ENCODE measurements at regions not wholly inside any gene's neighbourhood (a gene's known extent, or its start where the extent isn't known, plus 50 kb on each side); places are given as distances from the start of the nearest gene placed in this dataset.

DNA sequence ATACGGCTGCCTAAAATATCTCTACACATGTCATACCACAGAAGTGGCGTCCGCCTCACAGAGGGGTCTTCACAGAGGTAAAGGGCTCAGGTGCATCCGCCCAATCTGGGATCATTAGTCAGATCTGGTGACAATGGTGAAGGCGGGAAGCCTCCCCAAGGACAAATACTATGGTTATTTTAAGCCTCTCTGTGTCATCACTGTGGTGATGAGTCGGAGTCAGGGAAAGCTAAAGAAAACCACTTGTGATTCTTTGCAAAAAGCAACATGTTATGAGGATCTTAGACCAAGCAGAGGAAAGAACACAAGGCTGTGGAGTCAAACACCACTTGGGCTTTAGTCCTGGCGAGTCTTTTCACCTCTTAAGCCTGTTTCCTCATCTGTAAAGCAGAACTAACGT lies 190.4 kb downstream of the DRD1 start:
- CTCF ChIA-PET = no interaction called here
- no peak overlapping the region for H3K4me3 ChIP-seq (ENCODE audit: low read depth in 2 of 2, low read length in 1 of 2)
- no peaks in the 10 kb centered on the region for H3K9me2 ChIP-seq
- 0 out of 4 replicates have a peak, but pooled peaks cover 0 to 4% of the 10 kb centered on the region in 2 experiments for H3K4me1 ChIP-seq (ENCODE audit: control insufficient read depth in 1 of 2, insufficient read depth in 2 of 2, low read depth in 1 of 2, low read length in 1 of 2)
- DNase-seq = no peak
- H2AFZ ChIP-seq (ENCODE audit: low read depth) = no peak overlapping the region; the same call in 1 of the 2 replicates
- no peaks in the 10 kb centered on the region for H3K79me2 ChIP-seq (ENCODE audit: insufficient read depth)
- no peak overlapping the region for H3K9ac ChIP-seq
- no peaks in the 10 kb centered on the region for H3K36me3 ChIP-seq (replicated peaks in 1 of 2; ENCODE audit: control insufficient read depth in 1 of 2, insufficient read depth in 2 of 2, low read length in 1 of 2)
- POLR2A ChIA-PET = no interaction called here
- H3K4me2 ChIP-seq = 0 out of 2 replicates have a peak overlapping the region, but pooled peaks have one; percentile 25
- 29% methylated on average over 7 of the region's 8 CpGs for WGBS (ENCODE audit: low lambda C conversion rate)
- H3K27me3 ChIP-seq (ENCODE audit: insufficient read depth) = no peaks in the 10 kb centered on the region
- no peaks in the 10 kb centered on the region for H4K20me1 ChIP-seq (ENCODE audit: insufficient read depth)
- H3K9me3 ChIP-seq = no peaks in the 10 kb centered on the region
- peak overlapping the region in 1 of 2 experiments; percentile 45; a peak in 2 of 4 replicates for H3K27ac ChIP-seq (ENCODE audit: low read depth in 2 of 2, low read length in 1 of 2)
- no peaks in the 10 kb centered on the region for H3F3A ChIP-seq (replicated peaks; ENCODE audit: insufficient read depth)
- TF ChIP-seq RFX5 (IDR thresholded peaks at IDR 0.05; ENCODE audit: low read length) (no peak), TCF12 (IDR thresholded peaks at IDR 0.05) (peak; percentile 17; the same call in 1 of the 2 replicates), MEF2A (IDR thresholded peaks at IDR 0.05; ENCODE audit: borderline replicate concordance, low read depth) (peak; percentile 34; the same call in 1 of the 2 replicates), TAF1 (IDR thresholded peaks at IDR 0.05; ENCODE audit: borderline replicate concordance, low read depth, low read length) (no peak)
- TF ChIP-seq, protein P1, sequence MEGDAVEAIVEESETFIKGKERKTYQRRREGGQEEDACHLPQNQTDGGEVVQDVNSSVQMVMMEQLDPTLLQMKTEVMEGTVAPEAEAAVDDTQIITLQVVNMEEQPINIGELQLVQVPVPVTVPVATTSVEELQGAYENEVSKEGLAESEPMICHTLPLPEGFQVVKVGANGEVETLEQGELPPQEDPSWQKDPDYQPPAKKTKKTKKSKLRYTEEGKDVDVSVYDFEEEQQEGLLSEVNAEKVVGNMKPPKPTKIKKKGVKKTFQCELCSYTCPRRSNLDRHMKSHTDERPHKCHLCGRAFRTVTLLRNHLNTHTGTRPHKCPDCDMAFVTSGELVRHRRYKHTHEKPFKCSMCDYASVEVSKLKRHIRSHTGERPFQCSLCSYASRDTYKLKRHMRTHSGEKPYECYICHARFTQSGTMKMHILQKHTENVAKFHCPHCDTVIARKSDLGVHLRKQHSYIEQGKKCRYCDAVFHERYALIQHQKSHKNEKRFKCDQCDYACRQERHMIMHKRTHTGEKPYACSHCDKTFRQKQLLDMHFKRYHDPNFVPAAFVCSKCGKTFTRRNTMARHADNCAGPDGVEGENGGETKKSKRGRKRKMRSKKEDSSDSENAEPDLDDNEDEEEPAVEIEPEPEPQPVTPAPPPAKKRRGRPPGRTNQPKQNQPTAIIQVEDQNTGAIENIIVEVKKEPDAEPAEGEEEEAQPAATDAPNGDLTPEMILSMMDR (IDR thresholded peaks at IDR 0.05) = no peak

DNA sequence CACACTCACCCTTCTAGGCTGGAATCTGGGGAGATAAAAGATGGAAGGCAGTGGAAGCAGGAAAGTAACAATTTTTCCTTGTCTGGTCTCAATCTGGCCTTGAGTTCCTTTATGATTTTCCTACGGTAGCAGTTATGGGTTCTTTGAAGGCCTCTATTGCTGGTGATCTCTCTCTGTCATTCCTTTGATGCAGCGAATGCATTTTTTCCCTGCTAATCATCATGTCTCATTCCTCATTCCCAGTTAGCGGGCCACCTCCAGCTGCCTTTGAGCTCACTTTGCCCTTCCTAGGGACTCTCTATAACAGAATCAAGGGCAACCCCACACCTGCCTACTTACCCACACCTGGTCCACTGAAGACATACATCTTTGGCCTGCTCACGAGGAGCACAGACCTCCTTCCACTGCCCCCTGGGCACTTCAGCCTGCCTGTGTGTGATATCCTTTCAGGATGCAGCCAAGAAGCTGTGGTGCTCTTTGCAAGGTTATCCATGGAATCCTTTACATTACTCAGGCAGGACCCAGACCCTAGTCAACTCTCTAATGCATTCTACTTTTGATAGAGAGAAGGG lies 191.7 kb downstream of the DRD1 start:
- Histone ChIP-seq H3F3A (replicated peaks; ENCODE audit: insufficient read depth) (no peaks in the 10 kb centered on the region), H3K4me2 (no peak overlapping the region), H3K4me3 (ENCODE audit: low read depth in 2 of 2, low read length in 1 of 2) (no peak overlapping the region), H4K20me1 (ENCODE audit: insufficient read depth) (no peaks in the 10 kb centered on the region), H3K9ac (no peak overlapping the region), H3K9me3 (no peaks in the 10 kb centered on the region), H3K36me3 (replicated peaks in 1 of 2; ENCODE audit: control insufficient read depth in 1 of 2, insufficient read depth in 2 of 2, low read length in 1 of 2) (no peaks in the 10 kb centered on the region), H3K9me2 (no peaks in the 10 kb centered on the region), H3K79me2 (ENCODE audit: insufficient read depth) (no peaks in the 10 kb centered on the region), H3K4me1 (ENCODE audit: control insufficient read depth in 1 of 2, insufficient read depth in 2 of 2, low read depth in 1 of 2, low read length in 1 of 2) (0 out of 4 replicates have a peak, but pooled peaks cover 0 to 4% of the 10 kb centered on the region in 2 experiments), H3K27ac (ENCODE audit: low read depth in 2 of 2, low read length in 1 of 2) (no peak overlapping the region), H2AFZ (ENCODE audit: low read depth) (no peak overlapping the region), H3K27me3 (ENCODE audit: insufficient read depth) (no peaks in the 10 kb centered on the region)
- 42% methylated on average over 4 of the region's 4 CpGs for WGBS (ENCODE audit: low lambda C conversion rate)
- no peak for DNase-seq
- TF ChIP-seq NFIC (IDR thresholded peaks at IDR 0.05; ENCODE audit: borderline replicate concordance) = no peak
- TF ChIP-seq JUND (IDR thresholded peaks at IDR 0.05) = 0 out of 2 replicates have a peak, but pooled peaks have one; percentile 9
- CTCF ChIA-PET = no interaction called here
- POLR2A ChIA-PET = no interaction called here

DNA sequence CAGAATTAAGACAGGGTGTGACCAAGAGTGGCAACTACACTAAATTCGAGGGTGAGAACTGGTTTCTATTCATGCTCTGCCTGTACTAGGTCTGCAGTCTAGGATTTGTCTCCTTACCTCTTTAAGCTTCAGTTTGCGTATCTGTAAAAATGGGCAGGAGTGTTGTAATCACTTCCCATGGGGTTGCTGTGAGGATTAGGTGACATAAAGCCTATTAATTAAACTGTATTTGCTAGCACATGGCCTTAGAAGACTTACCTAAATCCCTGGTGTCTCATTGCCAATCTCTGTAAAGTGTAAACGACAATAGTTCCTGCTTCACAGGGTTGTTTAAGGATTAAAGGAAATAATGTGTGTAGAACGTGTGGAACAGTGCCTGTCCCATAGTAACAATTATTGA lies 193.6 kb downstream of the DRD1 start:
- Histone ChIP-seq H3K27ac (ENCODE audit: low read depth in 2 of 2, low read length in 1 of 2) (no peak overlapping the region), H3K9me3 (no peaks in the 10 kb centered on the region), H3K27me3 (ENCODE audit: insufficient read depth) (no peaks in the 10 kb centered on the region), H3K9me2 (no peaks in the 10 kb centered on the region), H3K4me2 (no peak overlapping the region), H3K36me3 (replicated peaks in 1 of 2; ENCODE audit: control insufficient read depth in 1 of 2, insufficient read depth in 2 of 2, low read length in 1 of 2) (no peaks in the 10 kb centered on the region), H2AFZ (ENCODE audit: low read depth) (no peak overlapping the region), H3K4me3 (ENCODE audit: low read depth in 2 of 2, low read length in 1 of 2) (no peak overlapping the region), H3F3A (replicated peaks; ENCODE audit: insufficient read depth) (peaks cover 14% of the 10 kb centered on the region), H4K20me1 (ENCODE audit: insufficient read depth) (no peaks in the 10 kb centered on the region), H3K4me1 (ENCODE audit: control insufficient read depth in 1 of 2, insufficient read depth in 2 of 2, low read depth in 1 of 2, low read length in 1 of 2) (0 out of 4 replicates have a peak, but pooled peaks cover 0 to 9% of the 10 kb centered on the region in 2 experiments), H3K9ac (no peak overlapping the region), H3K79me2 (ENCODE audit: insufficient read depth) (no peaks in the 10 kb centered on the region)
- POLR2A ChIA-PET = no interaction called here
- 42% methylated on average over 4 of the region's 4 CpGs for WGBS (ENCODE audit: low lambda C conversion rate)
- CTCF ChIA-PET = no interaction called here
- no peak for DNase-seq
- TF ChIP-seq, protein P2, sequence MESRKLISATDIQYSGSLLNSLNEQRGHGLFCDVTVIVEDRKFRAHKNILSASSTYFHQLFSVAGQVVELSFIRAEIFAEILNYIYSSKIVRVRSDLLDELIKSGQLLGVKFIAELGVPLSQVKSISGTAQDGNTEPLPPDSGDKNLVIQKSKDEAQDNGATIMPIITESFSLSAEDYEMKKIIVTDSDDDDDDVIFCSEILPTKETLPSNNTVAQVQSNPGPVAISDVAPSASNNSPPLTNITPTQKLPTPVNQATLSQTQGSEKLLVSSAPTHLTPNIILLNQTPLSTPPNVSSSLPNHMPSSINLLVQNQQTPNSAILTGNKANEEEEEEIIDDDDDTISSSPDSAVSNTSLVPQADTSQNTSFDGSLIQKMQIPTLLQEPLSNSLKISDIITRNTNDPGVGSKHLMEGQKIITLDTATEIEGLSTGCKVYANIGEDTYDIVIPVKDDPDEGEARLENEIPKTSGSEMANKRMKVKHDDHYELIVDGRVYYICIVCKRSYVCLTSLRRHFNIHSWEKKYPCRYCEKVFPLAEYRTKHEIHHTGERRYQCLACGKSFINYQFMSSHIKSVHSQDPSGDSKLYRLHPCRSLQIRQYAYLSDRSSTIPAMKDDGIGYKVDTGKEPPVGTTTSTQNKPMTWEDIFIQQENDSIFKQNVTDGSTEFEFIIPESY (IDR thresholded peaks at IDR 0.05; ENCODE audit: borderline replicate concordance, low read depth) = no peak
- TF ChIP-seq FOSL2 (IDR thresholded peaks at IDR 0.05; ENCODE audit: borderline replicate concordance, low read depth) (no peak), TAF1 (IDR thresholded peaks at IDR 0.05; ENCODE audit: borderline replicate concordance, low read depth, low read length) (no peak), MEF2A (IDR thresholded peaks at IDR 0.05; ENCODE audit: borderline replicate concordance, low read depth) (no peak), EP300 (IDR thresholded peaks at IDR 0.05; ENCODE audit: borderline replicate concordance in 1 of 2, low read depth in 1 of 2, low read length in 1 of 2) (no peak), GATA2 (CRISPR knock-in tag; IDR thresholded peaks at IDR 0.05) (no peak), GABPA (IDR thresholded peaks at IDR 0.05; ENCODE audit: low read depth) (no peak), NRF1 (IDR thresholded peaks at IDR 0.05; ENCODE audit: low read depth, low read length) (no peak), FOXM1 (IDR thresholded peaks at IDR 0.05; ENCODE audit: low read depth) (no peak), NFIC (IDR thresholded peaks at IDR 0.05; ENCODE audit: borderline replicate concordance) (no peak), MXI1 (IDR thresholded peaks at IDR 0.05; ENCODE audit: low read depth, low read length) (no peak)
- TF ChIP-seq, protein P3, sequence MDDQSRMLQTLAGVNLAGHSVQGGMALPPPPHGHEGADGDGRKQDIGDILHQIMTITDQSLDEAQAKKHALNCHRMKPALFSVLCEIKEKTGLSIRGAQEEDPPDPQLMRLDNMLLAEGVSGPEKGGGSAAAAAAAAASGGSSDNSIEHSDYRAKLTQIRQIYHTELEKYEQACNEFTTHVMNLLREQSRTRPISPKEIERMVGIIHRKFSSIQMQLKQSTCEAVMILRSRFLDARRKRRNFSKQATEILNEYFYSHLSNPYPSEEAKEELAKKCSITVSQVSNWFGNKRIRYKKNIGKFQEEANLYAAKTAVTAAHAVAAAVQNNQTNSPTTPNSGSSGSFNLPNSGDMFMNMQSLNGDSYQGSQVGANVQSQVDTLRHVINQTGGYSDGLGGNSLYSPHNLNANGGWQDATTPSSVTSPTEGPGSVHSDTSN (IDR thresholded peaks at IDR 0.05) = no peak
- TF ChIP-seq, protein P4, sequence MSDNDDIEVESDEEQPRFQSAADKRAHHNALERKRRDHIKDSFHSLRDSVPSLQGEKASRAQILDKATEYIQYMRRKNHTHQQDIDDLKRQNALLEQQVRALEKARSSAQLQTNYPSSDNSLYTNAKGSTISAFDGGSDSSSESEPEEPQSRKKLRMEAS (IDR thresholded peaks at IDR 0.05; ENCODE audit: low read depth) = no peak

All from SK-N-SH (cell line).